Gastrocnemius medialis (tissue), 4 donors: ENCODE measurements at regions not wholly inside any gene's neighbourhood (a gene's known extent, or its start where the extent isn't known, plus 50 kb on each side); places are given as distances from the start of the nearest gene placed in this dataset.

ENCODE experiments used
- POLR2A ChIP-seq, 2 donors: fragments of 450-650 bp; IDR thresholded peaks; one replicate each; pipeline ENCODE4 v1.6.1; 2017; ENCODE audit warnings: antibody characterized with exemption in 2 of 2, mild to moderate bottlenecking in 2 of 2, moderate library complexity in 2 of 2
- TF ChIP-seq, protein P1 (sequence below), 5 experiments: fragments of 450-650 bp in 3 of 5; fragments of 200-600 bp in 2 of 5; sonication (generic) in 2 of 5; IDR thresholded peaks in 4 of 5; conservative IDR thresholded peaks in 1 of 5; 1 replicate in 4 of 5; 2 replicates in 1 of 5; pipeline ENCODE4 v1.5.1; 2016 to 2019; ENCODE audit warnings: antibody characterized with exemption in 5 of 5, mild to moderate bottlenecking in 3 of 5, moderate library complexity in 3 of 5

DNA sequence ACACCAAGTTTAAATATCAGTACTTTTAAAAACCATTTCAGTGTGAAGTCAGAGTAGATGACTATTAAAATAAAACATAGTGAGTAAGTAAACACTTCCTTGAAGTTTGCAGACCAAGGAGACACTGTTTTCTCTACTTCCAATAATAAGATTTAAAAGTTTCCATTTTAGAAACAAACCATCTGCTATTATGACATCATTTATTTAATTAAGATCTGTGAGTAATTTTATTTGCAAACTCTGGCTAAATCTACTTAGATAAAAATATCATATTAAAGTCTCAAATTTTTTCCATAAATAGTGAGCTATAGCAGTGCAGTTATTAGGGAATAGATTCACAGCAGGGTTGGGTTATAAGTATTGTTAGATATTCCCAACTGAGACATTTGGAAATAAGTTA, 1267.0 kb upstream of the FLRT2 start:
- TF ChIP-seq, protein P1, sequence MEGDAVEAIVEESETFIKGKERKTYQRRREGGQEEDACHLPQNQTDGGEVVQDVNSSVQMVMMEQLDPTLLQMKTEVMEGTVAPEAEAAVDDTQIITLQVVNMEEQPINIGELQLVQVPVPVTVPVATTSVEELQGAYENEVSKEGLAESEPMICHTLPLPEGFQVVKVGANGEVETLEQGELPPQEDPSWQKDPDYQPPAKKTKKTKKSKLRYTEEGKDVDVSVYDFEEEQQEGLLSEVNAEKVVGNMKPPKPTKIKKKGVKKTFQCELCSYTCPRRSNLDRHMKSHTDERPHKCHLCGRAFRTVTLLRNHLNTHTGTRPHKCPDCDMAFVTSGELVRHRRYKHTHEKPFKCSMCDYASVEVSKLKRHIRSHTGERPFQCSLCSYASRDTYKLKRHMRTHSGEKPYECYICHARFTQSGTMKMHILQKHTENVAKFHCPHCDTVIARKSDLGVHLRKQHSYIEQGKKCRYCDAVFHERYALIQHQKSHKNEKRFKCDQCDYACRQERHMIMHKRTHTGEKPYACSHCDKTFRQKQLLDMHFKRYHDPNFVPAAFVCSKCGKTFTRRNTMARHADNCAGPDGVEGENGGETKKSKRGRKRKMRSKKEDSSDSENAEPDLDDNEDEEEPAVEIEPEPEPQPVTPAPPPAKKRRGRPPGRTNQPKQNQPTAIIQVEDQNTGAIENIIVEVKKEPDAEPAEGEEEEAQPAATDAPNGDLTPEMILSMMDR (IDR thresholded peaks at IDR 0.05 in 4 of 5, conservative IDR thresholded peaks at IDR 0.05 in 1 of 5) = no peak
- TF ChIP-seq POLR2A (IDR thresholded peaks at IDR 0.05) = no peak
